ENCODE measurements at regions not wholly inside any gene's neighbourhood (a gene's known extent, or its start where the extent isn't known, plus 50 kb on each side); places are given as distances from the start of the nearest gene placed in this dataset.

DNA sequence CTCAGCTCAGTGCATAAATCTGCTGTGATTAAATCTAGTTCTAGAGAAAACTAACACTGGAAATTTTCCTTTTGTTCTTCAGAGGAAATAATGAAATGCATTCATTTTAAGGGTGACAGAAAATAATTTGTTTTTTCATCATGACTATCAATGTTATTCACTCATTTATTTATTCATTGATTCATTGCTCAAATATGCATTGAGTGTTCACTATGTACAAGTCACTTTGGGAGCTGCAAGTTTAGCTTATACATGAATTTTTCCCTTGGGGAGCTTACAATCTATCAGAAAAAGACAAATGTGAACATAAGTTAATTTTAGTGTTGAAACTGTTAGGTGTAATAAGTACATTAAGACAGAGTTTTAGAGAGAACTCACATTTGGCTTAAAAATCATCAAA is 897.8 kb downstream of the CENPC start:
- TF ChIP-seq CTCF (IDR thresholded peaks at IDR 0.05) (no peak), EP300 (IDR thresholded peaks at IDR 0.05; ENCODE audit: low read depth) (no peak)
